HCT116 (cell line): ENCODE measurements at regions not wholly inside any gene's neighbourhood (a gene's known extent, or its start where the extent isn't known, plus 50 kb on each side); places are given as distances from the start of the nearest gene placed in this dataset.

Source experiments
- ATF3 ChIP-seq: IDR thresholded peaks from 2 replicates; pipeline ENCODE4 v1.6.1; 2012
- CEBPB ChIP-seq: IDR thresholded peaks from 2 replicates; pipeline ENCODE4 v1.6.1; 2012; ENCODE audit warnings: low read depth
- CTCF ChIP-seq, 3 experiments: fragments of 200-600 bp in 1 of 3; sonication (generic) in 1 of 3; IDR thresholded peaks in 2 of 3; conservative IDR thresholded peaks in 1 of 3; 2 replicates each; pipeline ENCODE4 v1.5.1; 2012 to 2017; ENCODE audit warnings: low read depth in 2 of 3, low read length in 2 of 3, antibody characterized with exemption in 1 of 3, borderline replicate concordance in 1 of 3, control low read depth in 1 of 3, mild to moderate bottlenecking in 1 of 3, mixed read lengths in 1 of 3, mixed run types in 1 of 3, moderate library complexity in 1 of 3; ENCODE audit not compliant: insufficient read depth in 1 of 3
- EGR1 ChIP-seq: IDR thresholded peaks from 2 replicates; pipeline ENCODE4 v1.6.1; 2012; ENCODE audit warnings: low read depth
- EZH2 ChIP-seq: fragments of 200-600 bp; sonication (generic); IDR thresholded peaks from 2 replicates; pipeline ENCODE4 v1.6.1; 2017; ENCODE audit warnings: antibody characterized with exemption, mixed run types
- JUND ChIP-seq: IDR thresholded peaks from 2 replicates; pipeline ENCODE4 v1.6.1; 2012
- POLR2A ChIP-seq: IDR thresholded peaks from 2 replicates; pipeline ENCODE4 v1.7.0; 2011; ENCODE audit warnings: borderline replicate concordance; ENCODE audit not compliant: insufficient read depth, insufficient read length; ENCODE audit errors: extremely low read depth
- POLR2AphosphoS5 ChIP-seq: IDR thresholded peaks from 2 replicates; pipeline ENCODE4 v1.6.1; 2011; ENCODE audit warnings: mild to moderate bottlenecking, low read depth, low read length, moderate library complexity
- TCF7L2 ChIP-seq: IDR thresholded peaks from 2 replicates; pipeline ENCODE4 v1.7.0; 2011; ENCODE audit warnings: borderline replicate concordance, inconsistent platforms; ENCODE audit not compliant: insufficient read depth, insufficient read length; ENCODE audit errors: extremely low read depth
- ZNF274 ChIP-seq: fragments of 200-500 bp; sonication (Bioruptor generic); IDR thresholded peaks from 2 replicates; pipeline ENCODE4 v1.6.1; 2014; ENCODE audit warnings: mild to moderate bottlenecking, low read depth, low read length, inconsistent platforms
- TF ChIP-seq, protein P1 (sequence below): IDR thresholded peaks from 2 replicates; pipeline ENCODE4 v1.6.1; 2012; ENCODE audit warnings: low read depth

- no peak for TF ChIP-seq POLR2AphosphoS5
- no peak for TF ChIP-seq CTCF (IDR thresholded peaks at IDR 0.05 in 2 of 3, conservative IDR thresholded peaks at IDR 0.05 in 1 of 3; ENCODE audit: borderline replicate concordance in 1 of 3, insufficient read depth in 1 of 3, low read depth in 2 of 3, low read length in 2 of 3)
- TF ChIP-seq CEBPB: no peak
- TF ChIP-seq, protein P1, sequence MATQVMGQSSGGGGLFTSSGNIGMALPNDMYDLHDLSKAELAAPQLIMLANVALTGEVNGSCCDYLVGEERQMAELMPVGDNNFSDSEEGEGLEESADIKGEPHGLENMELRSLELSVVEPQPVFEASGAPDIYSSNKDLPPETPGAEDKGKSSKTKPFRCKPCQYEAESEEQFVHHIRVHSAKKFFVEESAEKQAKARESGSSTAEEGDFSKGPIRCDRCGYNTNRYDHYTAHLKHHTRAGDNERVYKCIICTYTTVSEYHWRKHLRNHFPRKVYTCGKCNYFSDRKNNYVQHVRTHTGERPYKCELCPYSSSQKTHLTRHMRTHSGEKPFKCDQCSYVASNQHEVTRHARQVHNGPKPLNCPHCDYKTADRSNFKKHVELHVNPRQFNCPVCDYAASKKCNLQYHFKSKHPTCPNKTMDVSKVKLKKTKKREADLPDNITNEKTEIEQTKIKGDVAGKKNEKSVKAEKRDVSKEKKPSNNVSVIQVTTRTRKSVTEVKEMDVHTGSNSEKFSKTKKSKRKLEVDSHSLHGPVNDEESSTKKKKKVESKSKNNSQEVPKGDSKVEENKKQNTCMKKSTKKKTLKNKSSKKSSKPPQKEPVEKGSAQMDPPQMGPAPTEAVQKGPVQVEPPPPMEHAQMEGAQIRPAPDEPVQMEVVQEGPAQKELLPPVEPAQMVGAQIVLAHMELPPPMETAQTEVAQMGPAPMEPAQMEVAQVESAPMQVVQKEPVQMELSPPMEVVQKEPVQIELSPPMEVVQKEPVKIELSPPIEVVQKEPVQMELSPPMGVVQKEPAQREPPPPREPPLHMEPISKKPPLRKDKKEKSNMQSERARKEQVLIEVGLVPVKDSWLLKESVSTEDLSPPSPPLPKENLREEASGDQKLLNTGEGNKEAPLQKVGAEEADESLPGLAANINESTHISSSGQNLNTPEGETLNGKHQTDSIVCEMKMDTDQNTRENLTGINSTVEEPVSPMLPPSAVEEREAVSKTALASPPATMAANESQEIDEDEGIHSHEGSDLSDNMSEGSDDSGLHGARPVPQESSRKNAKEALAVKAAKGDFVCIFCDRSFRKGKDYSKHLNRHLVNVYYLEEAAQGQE: no peak
- TF ChIP-seq ZNF274: no peak
- no peak for TF ChIP-seq POLR2A
- TF ChIP-seq JUND: no peak
- no peak for TF ChIP-seq EZH2
- no peak for TF ChIP-seq TCF7L2
- TF ChIP-seq ATF3: no peak
- TF ChIP-seq EGR1: no peak
Observed at GRCh38 chrX:150084496-150085229, 146.4 kb upstream of the EOLA2 start.
